PFSK-1 (cell line): ENCODE measurements at regions not wholly inside any gene's neighbourhood (a gene's known extent, or its start where the extent isn't known, plus 50 kb on each side); places are given as distances from the start of the nearest gene placed in this dataset.

Experiments used
- POLR2AphosphoS5 ChIP-seq: IDR thresholded peaks from 2 replicates; pipeline ENCODE4 v1.6.1; 2012; ENCODE audit warnings: low read depth, mild to moderate bottlenecking, control low read depth, low read length, moderate library complexity
- TAF1 ChIP-seq: IDR thresholded peaks from 2 replicates; pipeline ENCODE4 v1.6.1; 2012; ENCODE audit warnings: low read length, control low read depth, borderline replicate concordance; ENCODE audit not compliant: insufficient read depth
- TF ChIP-seq, protein P1 (sequence below), 2 experiments: IDR thresholded peaks; 2 replicates each; pipeline versions ENCODE4 v1.6.1 to v1.8.0; 2011 to 2012; ENCODE audit warnings: low read depth in 2 of 2, low read length in 2 of 2, control low read depth in 1 of 2, inconsistent platforms in 1 of 2, mild to moderate bottlenecking in 1 of 2, moderate library complexity in 1 of 2; ENCODE audit not compliant: insufficient read depth in 1 of 2

DNA sequence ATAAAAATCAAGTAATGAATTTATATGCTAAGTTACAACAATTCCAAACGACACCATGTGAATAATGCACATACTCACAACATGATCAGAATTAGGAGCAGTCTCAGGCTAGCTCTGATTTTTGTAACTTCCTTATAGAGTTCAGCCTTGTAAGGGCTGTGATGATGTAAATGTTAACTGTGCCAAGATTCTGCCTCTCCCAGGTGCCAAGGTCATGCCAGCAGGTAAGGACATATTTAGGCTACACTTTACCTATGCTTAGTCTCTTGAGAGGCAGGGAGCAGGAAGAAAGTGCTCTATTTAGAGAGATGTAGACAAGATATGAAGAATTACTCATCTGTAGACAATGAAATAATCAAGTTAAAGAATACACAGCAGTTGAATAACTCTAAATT, 53.6 kb upstream of the AGR3 start:
- TF ChIP-seq, protein P1, sequence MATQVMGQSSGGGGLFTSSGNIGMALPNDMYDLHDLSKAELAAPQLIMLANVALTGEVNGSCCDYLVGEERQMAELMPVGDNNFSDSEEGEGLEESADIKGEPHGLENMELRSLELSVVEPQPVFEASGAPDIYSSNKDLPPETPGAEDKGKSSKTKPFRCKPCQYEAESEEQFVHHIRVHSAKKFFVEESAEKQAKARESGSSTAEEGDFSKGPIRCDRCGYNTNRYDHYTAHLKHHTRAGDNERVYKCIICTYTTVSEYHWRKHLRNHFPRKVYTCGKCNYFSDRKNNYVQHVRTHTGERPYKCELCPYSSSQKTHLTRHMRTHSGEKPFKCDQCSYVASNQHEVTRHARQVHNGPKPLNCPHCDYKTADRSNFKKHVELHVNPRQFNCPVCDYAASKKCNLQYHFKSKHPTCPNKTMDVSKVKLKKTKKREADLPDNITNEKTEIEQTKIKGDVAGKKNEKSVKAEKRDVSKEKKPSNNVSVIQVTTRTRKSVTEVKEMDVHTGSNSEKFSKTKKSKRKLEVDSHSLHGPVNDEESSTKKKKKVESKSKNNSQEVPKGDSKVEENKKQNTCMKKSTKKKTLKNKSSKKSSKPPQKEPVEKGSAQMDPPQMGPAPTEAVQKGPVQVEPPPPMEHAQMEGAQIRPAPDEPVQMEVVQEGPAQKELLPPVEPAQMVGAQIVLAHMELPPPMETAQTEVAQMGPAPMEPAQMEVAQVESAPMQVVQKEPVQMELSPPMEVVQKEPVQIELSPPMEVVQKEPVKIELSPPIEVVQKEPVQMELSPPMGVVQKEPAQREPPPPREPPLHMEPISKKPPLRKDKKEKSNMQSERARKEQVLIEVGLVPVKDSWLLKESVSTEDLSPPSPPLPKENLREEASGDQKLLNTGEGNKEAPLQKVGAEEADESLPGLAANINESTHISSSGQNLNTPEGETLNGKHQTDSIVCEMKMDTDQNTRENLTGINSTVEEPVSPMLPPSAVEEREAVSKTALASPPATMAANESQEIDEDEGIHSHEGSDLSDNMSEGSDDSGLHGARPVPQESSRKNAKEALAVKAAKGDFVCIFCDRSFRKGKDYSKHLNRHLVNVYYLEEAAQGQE (IDR thresholded peaks at IDR 0.05; ENCODE audit: insufficient read depth in 1 of 2, low read depth in 2 of 2, low read length in 2 of 2) = no peak
- TF ChIP-seq TAF1 (no peak), POLR2AphosphoS5 (no peak)
